Hypothalamus (tissue), 51 donors: ENCODE measurements at regions not wholly inside any gene's neighbourhood (a gene's known extent, or its start where the extent isn't known, plus 50 kb on each side); places are given as distances from the start of the nearest gene placed in this dataset.

Experiments
- DNase-seq, 51 donors: peaks; one replicate each; lab custom pipeline; 2025; lab: John Stamatoyannopoulos, UW

DNA sequence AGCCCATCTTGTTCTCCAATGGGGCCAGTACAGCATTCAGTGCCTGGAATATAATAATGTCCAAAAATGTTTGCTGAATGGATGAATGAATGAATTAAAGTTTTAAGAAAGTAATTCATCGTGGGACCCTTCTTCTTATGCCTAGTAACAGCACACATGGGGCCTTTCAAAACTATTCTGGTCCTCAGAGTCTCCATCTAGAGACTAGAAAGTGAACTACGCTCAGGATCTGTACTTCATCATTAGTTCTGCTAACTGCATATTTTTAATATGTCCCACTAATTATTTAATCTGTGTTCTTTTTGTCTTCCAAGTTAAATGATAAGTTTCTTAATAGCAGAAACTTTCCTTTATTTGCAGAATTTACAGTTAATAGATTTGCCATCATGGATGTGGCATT is 172.5 kb downstream of the SMAD2 start:
- DNase-seq = no peak

DNA sequence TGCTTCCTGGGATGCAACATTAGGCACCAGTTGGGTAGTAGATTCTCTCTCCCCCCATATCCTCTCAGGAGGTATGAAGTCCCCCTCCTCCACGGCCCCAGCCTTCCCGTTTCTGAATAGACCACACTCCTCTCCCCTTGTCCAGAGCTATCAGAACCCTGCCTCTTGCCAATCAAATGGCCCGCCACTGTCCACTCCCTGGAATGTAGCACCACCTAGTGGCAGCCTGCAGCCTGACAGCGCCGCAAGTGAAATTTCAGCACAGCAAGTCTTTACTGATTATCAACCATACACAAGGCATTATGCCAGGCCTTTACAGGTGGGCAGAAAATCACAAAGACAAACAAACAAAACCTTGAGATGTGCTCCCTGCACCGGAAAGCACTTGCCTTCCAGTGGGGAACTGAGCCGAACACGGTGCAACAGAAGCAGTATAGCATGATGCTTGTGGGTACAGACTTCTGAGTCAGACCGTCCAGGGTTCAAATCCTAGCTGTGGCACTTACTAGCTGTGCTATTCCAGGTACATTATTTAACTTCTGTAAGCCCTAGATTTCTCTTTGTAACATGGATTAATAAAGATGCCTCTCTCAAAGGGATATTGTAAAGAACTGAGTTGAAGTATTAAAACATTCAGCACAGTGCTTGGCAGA is 174.0 kb downstream of the SMAD2 start:
- DNase-seq = peak in 37 of 51 donors; percentile 4 to 74 (median 28)

DNA sequence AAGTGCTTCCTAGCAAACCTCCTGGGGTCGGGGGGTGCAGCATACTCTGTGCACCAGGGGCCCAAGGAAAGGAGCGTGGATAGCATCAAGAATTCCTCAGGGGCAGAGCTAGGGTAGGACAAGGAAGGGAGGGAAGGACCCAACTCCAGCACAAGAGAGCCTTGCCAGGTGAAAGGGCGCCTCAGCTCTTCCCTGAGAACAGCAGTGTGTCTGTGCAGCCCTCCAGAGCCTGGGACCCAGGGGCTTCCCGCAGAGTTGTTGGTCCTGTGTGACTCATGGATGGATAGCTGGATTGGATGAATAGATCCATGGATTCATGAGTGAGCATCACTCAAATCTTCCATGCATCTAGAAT is 175.4 kb downstream of the SMAD2 start:
- DNase-seq = no peak

DNA sequence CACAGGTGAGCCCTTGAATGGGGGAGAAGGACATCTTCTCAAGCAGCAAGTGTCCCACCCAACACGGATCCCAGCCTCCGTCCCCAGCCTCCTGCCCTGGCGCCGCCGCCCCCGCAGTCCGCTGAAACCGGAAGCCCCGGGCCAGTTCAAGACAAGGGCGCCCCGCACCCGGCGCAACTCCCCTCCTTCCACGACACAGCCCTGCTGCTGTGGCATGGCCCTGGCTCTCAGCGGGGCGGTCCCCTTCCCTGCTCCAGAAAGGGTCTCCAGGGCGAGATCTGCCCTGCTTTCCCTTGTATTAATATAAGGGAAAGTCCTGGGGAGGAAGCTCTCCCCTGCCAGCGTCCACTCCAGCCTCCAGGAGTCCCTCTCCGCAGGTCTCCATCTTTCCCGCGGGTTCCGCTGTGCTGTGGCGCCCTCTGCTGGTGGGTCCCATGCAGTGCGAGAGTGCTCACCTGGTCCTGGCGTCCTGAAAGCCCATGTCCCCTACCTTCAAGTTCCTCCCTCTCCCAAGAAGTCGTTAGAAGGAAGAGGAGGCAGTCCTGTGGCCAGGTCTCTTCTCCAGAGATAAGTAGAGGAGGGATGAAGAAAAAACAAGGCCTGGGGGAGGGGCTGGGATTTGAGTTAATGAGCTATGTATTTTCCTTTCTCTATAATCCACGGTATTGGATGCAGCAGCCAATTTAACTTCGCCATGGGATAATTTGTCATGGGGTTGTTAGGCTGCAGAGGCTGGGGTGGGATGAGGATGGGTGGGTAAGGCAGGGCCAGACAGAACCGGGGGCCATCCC is 176.0 kb downstream of the SMAD2 start:
- DNase-seq = peak in 9 of 51 donors; percentile 2 to 49 (median 11)

DNA sequence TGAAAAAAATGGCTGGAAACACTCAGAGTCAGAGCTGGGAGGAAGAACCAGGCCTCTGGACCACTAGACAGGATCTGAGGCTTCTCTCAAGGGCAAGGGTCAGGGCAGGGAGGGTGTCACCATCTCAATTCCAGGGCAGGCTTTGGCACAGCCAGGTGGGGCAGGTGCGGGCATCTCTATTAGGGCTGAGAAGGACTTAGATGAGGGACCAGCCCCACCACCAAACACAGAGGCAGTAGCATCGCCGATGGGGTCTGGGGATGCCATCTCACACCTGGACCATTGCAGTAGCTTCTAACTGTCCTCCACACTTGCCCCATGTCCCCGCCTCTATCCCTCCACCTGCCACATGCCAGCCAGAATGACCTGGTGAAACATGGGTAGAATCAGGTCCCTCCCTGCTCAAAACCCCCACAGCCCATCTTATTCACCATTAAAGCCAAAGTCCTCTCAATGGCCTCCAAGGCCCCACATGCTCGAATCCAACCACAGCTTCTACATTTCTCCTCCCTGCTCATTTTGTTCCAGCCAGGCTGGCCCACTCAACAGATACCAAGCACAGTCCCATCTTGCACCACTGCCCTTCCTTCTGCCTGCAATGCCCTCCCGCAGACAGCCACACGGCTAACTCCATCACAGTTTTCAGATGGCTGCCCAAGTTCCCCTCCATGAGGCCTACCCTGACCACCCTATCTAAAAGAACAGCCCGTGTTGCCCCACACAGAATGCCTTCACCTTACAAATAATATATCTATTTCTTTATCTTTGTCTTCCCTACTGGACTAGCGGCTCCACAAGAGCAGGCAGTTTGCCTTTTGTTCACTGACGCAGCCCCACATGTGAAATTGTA is 177.4 kb downstream of the SMAD2 start:
- no peak for DNase-seq

DNA sequence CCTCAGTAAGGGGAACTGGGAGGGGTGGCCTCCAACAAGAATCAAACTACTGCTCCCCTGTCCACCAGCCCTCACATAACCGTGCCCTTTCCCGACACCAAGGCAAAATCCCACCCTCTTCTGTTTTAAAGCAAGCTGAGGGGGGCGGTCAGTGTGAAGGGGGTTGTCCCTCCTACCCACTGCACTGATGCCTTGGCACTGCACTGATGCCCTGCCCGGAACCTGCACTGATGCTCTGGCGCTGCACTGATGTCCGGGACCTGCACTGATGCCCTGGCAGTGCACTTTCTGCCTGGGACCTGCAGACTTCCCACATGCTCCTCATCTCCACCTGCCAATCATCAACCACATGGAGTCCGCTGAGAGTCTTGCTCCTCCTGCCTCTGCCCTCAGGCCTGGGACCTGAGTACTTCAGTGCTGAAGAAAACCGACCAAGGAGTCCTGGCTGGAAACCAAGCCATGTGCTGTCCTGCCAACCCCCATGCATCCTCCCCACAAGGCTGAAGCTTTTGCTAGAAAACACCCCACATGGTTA is 179.5 kb downstream of the SMAD2 start:
- DNase-seq = no peak

DNA sequence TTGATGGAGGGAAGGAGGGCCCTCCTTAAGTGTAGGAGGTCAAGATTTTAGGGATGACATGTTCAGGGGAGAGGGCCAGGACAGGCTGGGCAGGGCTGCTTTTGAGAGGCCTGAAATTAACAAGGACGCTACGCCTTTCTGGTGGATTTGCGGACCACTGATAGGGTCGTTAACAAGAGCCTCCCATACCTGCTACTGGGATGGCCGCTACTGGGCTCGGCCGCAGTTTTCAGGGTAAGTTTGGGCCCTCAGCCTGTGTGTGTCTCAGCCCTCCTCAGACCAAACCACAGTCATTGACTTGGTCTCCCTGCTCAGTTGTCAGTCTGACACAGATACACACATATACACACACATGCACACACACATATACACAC is 180.9 kb downstream of the SMAD2 start:
- DNase-seq = no peak

DNA sequence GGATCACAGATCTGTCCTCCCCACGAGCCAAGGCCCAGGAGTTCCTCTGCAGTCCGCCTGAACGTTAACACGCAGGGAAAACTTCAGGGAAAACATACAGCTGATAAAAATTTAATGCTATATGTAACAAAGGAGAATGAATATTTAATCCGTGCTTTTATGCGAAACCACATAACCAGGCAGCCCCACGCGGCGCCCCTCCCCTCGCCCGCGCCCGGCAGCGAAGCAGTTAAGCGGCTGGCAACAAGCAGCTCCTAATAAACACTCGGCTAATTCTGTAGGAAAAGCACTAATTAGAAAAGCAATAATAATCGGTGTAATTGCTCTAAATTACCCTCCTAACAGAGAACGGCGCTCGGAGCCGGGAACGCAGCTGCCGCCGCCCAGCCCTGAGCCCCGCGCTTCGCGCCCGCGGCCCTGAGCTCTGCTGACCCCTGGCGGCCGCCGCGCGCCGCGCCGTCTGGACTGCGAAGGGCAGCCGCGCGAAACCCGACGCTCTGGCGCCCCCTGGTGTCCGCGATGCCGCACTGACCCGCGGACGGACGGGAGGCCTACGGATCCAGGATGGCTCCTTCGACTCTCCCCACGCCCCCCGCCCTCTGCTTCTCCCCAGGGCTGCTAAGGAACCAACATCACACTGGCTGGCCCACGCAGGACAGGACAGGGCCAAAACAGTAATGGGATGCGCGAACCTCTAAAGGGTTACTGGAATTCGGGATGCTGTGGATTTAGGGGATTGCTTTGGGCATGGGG is 181.4 kb downstream of the SMAD2 start:
- peak in 46 of 51 donors; percentile 8 to 88 (median 55) for DNase-seq

DNA sequence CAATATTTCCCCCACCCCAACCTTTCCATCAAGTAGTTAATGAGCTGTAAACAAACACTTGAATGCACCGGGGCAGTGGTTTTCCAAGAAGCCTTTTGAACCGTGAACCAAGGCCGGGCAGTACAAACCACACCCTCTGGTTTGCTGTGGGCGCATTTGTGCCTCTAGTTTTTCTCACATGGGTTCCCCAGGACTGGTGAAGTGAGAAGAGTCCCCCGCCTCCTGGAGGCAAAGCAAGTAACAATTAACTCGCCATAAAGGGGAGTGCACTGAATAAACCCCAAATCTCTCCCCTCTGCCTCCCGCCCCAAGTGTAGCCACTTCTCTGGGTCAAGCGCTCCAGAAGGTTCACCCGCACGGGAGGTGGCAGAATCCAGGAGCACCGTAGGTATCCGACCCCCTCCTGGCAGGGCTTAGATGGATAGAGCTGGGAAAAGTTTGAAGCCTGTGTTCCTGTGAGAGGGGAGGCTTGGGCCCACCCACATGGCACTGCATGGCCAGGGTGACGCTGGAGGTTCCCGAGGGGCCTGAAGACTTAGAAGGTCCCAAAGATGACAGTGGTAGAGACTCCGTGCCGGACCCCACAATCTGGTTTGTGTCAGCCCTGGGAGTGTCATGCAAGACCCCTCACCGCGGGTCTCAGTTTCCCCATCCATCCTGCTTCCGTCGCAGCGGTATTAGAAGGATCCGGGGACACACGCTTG is 182.2 kb downstream of the SMAD2 start:
- no peak for DNase-seq

DNA sequence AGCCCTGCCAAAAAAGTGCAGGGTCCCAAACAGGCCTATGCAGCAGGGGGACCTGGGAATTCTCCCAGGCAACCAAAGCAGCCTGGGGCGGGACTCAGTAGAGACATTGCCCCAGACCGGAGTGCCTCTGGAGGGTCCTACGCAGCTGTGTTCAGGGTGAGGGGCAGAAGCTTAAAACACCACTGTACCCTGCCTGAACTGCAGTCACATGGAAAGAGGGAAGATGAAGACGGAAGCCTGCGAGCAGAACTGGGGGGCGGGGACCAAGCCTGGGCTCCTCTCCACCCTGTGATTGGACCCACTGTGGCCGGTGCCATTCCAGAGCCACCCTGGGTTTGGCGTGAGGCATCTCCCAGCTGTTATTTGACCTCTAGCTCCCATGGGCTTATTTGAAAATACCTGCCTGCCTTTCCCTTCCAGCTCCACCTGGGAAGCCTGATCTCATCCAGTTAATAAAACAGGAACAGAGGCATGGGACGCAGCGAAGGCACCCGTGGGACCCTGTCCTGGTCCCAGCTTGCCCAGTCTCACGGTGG is 183.1 kb downstream of the SMAD2 start:
- no peak for DNase-seq

DNA sequence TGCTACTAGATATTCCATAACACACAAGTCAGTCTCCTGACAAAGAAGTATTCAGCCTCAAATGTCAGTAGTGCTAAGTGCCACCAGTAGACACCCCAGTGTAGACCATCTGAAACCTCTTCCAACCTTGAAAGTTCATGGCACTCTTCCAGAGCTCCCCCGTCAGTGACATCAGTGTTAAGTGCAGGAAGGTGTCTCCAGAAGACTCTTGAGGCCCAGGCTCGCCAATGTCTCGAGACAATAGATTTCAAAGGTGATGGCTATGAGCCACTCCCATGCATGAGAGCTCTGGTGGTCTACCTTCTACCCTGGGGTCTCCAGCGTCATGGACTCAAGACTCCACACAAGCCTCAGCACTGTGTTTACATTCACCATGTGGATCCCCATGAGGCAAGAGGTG is 183.8 kb downstream of the SMAD2 start:
- no peak for DNase-seq

DNA sequence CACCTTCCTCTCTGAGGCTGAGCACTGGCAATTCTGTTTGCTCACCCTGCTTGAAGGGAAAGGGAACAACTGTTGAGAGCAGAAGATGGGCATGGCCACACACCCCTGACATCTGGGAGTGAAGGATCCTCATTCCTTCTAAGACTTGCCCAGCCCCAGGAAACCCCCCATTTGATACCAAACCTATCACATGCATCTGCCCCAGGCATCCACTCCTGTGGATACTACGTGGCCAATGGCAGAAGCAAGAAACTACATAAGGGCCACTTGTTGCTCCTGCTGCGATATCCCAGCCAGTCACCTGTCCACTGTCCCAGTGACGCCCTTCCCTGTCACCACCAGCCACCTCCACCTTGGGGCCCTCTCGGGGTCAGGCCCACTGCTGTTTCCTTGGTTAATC is 185.2 kb downstream of the SMAD2 start:
- DNase-seq = no peak

DNA sequence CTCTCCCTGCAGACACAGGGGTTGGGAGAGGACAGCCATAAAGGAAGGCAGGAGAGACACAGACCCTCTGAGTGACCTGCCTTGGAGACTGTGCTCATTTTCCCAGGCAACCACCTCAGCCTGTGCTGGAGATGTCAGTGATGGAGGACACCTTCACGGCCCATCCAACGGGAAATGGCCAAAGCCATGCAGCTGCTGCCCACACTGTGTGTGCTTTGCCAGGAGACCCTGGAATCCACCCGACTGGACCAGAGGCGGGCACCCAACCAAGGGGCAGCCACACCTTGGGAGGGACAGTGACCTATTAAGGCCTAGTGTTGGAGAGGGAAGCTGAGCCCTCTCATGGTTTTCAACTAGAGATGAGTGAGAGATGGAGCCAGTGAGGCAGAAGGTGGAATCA is 192.5 kb downstream of the SMAD2 start:
- no peak for DNase-seq

DNA sequence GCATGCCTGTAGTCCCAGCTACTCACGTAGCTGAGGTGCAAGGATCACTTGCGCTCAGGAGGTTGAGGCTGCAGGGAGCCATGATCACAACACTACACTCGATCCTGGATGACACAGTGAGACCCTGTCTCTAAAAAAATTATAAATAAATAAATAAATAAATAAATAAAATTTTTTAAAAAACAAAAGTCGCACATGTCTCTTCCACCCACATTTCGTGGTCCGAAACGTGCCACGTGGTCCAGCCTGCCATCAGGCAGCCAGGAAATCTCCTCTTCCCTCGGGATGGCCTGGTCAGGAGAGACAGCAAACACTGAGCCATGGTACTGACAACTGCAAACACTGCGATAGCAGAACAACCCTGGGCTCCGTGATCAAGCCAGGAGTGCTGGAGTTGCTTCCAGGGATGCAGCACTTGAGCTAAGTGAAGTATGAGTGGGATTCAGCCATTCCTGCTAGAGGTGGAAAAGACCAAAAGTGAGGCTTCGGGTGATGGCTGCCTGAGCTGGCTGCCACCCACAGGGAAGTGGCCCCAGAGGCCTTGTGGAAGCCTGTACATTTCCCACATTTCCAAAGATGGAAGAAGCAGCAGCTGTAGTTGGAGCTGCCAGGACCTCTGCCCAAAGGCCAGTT is 193.1 kb downstream of the SMAD2 start:
- DNase-seq = no peak

DNA sequence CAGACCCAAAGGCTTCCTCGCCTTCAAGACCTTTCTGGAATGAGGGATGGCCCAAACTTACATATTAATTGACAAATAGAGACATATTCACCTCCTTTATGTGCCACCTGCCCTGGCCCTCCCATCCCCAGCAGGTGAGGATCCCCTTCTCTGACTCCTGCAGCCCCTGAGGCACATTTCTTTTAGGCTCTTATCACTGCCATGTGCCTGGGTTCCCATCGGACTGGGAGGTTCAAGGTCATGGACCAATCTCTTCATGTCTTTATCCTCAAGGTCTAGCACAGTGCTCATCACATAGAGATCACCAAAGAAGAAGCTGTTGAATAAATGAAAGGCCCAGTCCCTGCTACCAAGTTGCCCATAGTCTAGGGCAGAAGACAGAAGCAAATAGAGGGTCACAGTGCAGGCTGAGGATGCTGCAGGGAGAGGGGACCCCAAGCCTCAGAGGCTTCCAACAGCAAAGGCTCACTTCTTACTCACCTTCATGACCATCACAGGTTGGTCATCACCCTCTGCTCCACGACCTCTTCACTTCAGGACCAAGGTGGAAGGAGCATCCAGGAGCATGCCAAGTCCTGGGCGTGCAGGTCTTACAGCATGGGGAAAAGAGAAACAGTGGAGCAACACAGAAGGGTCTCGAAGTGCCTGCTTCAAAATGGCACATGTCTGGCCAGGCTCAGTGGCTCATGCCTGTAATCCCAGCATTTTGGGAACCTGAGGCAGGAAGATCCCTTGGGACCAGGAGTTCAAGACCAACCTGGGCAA is 193.9 kb downstream of the SMAD2 start:
- DNase-seq = no peak

DNA sequence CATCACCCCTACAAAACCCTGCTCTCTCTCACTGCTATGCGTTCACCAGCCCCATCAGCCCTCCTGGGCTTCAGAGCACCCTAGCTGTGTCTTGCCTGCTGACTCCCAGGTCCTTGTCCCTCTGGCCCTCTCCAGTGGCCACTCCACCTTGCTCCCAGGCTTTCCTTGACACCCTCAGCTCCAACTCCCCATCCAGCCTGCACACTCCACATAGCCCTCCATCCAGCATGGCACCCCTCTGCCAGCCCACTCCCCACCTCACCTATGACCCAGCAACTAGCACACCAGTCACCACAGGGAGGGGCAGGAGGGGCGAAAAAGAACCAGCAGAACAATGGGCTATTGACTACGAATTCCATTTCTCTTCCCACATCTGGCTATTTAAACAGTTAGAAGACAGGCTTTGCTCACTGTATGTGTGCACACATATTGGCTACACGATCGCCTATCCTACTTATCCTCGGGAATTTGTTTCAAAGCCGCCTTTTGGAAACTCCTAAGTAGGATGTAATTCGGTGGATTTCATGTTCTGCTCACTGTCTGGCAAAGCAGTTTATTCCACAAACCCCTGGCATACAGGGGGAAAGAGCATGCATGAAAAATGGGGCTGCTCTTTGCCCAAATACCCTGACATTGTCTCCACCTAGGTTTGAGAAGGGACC is 195.3 kb downstream of the SMAD2 start:
- DNase-seq = no peak

DNA sequence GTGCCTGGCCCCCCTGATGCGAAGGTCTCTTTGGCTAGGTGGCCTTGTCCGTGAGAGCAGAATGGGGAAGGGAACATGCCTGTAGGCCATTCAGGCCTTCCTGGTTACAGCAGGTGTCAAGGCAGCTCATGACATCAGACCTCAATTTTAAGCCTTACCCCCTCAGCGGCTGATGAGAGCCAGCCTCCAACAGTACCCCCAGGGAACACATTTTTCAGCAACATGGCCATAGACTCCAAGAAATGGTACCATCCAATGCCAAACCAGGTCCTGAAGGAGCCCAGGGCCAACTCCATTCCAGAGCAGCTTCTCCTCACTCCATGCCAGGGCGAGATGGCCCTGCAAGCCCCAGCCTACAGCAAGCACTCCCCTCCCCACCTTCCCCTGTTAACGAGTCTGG is 199.2 kb downstream of the SMAD2 start:
- DNase-seq = no peak

DNA sequence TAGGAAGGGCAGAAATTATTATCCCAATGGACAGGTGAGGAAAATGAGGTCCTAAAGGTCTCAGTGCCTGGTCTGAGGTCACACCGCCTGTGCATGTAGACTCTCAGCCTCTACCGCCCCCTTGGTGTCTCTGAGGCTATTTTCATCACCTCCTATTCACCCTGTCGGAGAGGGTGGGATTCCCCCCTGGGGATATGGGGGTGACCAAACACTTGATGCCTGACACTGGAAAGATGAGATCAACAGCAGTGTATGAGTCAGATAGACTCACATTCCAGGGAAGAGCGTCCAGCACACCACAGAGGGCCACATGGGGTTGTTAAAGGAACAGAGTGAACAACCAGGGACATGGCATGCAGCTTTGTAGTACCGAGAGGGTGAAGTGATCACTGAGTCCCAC is 199.7 kb downstream of the SMAD2 start:
- no peak for DNase-seq
